T-helper 1 cell treated with Interleukin-12 subunit alpha and Interleukin-12 subunit beta and Interleukin-4 antibody, amounts not matched to agents 30 ng/mL and 1 ng/mL, for 36 hours (primary cell): ENCODE measurements at regions not wholly inside any gene's neighbourhood (a gene's known extent, or its start where the extent isn't known, plus 50 kb on each side); places are given as distances from the start of the nearest gene placed in this dataset.

Source experiments
- intact Hi-C: fragments of 100-400 bp; cut with micrococcal nuclease; formaldehyde crosslinking; loops from one replicate; pipeline ENCODE4 v1.15.1; 2024

DNA sequence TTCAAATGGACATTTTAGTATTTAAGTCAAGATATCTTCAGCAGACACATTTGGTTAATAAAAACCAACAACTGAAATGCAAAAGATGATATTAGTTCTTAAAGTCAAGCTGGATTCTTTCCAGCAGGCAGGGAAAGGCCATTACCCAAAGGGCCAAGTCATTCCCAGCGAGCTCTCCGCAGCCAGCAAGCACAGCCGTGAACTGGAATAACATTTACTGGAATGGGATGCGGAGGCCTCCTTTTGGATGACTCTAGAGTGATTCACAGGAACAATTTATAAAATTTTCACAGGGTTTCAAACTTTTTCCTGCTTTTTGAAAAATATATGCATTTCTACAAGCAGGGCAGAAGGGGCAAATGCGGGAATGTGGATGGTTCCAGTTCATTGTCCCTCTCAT is 76.6 kb upstream of the DAB2 start:
- intact Hi-C loops = no loop called here

DNA sequence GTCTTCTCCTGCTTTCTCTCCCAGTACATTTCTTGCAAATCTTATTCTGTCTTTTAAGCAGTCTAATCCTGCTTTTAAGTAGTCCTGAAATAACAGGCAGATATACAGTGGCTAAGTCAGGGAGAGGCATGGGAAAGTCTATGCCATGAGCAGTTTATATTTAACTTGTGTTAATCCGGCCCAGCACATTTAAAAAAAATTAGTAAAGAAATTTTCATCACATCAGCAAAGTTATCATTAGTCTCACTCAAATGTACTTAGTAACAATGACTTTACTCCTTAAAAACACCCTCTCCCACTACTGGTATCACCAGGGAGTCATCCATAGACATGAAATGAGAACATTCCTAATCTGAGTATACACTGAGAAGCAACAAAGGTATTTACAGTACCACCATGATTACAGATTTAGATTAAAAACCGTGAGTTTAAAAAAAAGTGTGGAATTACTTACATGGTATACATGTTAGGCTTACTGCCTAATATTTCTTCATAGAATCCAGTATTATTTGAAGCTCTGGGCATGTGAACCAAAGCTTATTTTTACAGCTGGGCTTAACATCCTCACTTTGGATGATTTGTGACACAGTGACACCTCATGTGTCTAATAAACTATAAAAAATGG is 75.9 kb upstream of the DAB2 start:
- intact Hi-C loops = no loop called here

DNA sequence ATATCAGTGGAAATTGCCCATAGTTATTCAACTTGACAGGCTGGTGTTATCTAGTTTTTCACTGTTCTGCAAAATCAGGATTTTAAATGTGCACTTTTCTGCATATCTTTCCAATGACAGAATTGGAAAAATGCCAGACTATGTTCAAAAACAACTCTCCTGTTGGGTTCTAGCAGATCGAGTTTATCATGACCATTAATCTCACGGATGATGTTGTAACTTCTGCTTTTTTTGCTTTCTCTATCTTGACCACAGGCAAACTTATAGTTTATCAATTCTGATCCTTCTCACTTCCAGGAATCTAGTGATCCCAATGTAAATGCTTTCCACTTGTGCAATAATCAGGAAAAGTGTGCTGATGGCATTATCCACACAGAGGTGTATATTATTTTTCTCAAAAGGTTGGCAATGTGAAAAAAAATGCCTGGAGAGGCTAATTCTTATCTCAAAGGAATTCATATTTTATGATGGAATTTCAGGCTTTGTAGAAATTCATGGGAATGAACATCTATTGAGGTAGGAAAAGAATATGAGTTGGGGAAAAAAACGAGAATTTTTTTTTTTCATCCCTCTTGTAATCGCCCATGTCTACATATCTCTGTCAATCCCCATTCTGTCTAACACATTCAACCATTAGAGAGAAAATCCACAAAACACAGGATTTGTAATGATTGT is 73.6 kb upstream of the DAB2 start:
- intact Hi-C loops = no loop called here

DNA sequence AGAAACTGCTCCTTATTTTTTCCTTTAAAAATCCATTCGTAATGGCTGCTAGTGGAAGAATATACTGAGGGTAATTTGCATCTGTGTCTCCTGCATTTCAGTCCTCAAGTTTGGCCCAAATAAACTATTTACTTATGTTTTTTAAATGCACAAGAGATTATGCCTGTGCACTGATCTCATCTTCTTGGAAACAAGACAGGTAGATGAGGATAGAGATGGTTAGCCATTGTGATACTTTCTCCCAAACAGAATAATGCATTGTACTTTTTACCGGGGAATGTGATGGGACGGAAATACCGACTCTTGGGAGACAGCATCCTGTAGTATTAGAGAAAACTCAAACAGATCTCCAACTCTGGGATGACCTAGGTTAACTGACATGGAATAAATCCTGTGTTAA is 72.5 kb upstream of the DAB2 start:
- intact Hi-C loops = no loop called here

DNA sequence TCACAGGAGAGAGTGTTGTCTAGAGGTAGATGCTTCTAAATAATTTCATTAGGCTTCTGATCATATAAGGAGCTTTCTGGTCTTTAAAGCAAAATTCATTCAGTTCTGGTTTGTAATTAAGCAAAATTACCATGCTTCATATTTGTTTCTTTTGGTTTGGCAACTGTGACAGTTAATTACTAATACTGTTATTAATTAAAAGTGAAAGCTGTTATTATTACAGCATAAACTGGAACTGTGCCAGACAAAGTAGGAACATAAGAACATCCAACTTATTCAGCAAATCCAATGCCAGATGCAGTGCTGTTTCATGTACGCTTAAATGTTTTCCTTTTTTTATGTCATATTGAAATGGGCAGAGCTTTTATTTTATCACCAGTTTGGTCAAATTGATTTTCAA is 70.4 kb upstream of the DAB2 start:
- intact Hi-C loops = no loop called here

DNA sequence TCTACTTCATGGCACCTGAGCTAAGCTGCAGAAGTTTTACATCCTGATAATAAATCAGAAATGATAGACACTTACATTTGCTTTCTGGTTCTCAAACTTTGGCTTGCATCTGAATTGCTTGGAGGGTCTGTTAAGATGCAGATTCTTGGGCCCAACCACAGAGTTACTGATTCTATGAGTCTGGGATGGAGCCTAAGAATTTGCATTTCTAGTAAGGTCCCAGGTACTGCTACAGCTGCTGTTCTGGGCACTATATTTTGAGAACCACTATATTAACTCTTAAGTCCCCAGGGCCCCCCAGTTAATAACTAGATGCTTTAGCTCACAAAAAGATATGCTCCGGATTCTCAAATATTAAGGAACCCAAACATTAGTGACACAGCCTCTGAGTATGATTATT is 69.8 kb upstream of the DAB2 start:
- intact Hi-C loops = no loop called here

DNA sequence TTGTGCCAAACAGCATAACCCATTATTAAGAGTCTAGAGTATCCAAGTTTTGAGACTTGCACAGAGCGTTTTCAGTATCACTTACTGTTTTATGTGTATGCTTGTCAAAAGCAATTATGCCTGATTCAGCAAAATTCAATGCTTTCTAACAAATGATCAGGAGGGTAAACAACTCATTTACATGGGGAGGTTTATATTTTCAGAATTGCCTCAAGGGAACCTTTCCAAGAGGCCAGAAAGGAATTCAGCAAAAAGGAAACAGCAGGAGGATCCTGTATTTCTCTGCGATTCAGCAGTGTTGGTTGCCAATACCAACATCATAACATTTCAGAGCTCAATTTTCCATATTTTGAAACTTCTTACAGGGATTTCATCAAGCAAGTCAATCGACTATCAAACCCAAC is 69.3 kb upstream of the DAB2 start:
- intact Hi-C loops = no loop called here

DNA sequence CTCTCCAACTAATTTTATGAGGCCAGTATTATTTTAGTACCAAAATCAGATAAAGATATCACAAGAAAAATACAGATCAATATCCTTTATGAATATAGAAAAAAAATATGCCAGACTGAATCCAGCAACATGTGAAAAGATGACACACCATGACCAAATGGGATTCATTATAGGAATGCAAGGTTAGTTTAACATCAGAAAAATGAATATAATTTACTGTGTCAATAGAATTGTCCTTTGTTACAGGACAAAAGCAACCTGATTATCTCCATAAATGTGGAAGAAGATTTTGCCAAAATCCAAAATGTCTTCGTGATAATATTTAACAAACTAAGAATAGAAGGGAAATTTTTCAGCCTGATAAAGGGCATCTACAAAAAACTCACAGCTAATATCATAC is 66.4 kb upstream of the DAB2 start:
- intact Hi-C loops = no loop called here

DNA sequence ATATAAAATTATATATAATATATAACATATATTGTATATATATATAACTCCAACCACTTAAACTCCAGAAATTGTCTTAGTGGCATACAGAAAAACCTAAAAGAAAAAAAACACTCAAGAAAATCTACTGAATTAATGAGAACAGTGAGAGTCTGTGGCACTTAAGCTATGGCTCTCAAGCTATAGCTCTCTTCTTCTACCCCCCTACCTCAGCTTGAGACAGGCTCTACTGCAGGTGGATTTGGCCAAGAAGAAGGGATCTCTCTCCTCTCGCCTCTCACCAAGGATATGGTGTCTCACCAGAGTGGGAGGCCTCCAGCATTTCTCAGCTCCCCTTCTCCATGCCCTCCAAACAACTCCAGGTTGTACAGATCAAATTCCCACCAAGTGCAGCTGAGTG is 64.5 kb upstream of the DAB2 start:
- intact Hi-C loops = no loop called here

DNA sequence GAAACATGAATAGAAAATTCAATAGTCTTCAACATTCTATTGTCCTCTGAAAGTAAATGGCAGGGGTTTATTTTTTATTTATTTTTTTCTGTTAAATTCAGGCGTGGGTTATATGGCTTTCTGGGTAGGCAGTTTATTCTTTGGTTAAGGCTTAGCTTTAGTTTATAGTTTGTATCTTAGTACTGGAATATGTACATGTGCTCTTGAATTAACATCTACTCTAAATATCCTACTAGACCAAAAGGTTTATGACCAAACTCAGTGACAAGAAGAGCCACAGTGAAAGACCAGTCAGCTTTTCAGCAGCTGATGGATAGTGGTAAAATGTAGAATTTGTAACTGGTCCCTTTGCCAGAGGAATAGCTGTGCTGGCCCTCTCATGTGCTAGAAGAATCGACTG is 62.0 kb upstream of the DAB2 start:
- intact Hi-C loops = no loop called here

DNA sequence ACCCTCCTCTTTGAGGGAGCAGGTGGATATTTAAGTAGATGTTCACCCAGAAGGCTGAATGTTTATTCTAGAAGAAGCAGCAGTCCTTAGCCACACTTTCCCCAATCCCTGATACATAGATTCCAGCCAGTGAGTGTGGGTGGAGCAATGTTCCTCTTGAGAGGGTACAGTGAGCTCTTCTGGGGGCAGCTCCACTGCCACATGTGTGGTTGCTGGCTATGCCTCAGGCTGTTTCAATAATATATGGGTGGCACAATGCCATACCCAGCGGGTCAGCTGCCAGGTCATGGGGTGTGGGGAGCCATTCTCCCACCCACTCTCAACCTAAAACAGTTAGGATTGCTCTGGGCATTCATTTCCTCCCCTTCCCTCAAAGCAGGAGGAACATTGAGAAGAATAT is 61.6 kb upstream of the DAB2 start:
- intact Hi-C loops = no loop called here

DNA sequence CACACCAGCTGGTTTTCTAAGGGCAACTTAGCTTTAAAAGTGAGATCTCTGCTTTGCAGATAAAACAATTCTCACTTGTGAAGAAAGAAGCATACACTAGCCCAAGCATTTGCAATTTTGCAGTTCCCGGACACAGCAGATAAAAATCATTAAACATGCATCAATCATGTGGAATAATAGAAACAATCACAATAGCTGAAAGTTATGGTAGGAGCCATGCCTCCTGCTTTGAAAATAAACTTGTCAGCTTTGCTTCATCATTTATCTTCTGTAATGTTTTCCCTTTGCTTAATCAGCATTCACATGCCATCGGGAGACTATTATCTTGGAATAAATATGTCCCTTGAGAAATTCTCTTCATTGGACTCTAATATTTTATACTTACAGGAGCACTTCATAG is 60.3 kb upstream of the DAB2 start:
- intact Hi-C loops = no loop called here

DNA sequence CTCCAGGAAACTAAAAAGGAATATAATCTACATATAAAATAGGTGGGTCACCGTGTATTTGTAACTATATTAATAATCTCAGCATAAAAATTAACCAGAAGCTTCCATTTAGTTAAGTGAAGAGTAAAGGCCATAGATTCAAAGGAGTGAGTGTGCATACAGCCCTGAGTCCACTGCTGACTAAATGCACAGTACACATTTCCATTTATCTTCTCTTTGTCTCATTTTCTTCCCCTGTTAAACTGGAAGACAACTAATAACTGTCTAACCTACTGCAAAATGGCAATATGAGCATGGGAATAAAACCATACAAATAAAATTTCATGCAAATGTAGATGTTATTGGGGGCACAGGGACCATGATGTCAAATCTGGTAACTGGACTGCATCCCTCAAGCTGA is 59.9 kb upstream of the DAB2 start:
- intact Hi-C loops = no loop called here

DNA sequence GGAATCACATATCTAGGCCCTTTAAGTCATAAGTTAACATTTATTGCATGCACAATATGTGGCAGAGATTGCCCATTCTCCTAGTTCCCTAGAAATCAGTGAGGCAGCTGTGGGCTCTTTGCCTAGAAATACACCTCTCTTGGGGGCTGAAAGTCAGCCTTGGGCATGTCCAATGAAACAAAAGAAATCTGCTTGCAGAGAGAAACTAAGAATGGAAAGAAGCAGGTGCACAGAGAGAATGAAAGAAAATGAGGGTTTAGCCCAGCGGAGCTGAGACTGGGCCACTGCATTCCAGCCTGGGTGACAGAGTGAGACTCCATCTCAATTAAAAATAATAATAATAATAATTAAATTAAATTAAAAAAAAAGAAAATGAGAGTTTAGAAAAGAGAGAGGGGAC is 57.3 kb upstream of the DAB2 start:
- intact Hi-C loops = no loop called here

DNA sequence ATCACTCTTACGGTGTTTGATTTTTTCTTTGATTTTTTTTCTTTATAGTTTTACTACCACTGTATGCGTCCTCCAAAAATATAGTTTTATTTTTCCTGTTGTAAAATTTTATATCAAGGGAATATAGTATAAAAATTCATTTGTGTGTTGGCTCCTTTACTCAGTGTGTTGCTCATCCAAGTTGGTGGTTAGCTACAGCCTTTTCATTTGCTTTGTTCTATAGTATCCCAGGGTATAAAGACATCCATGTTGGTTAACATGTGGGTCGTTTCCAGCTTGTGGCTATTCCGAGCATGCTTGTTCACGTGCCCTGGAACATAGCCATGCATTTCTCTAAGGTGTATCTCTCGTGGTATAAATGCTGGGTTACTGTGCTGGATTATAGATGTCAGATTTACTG is 54.8 kb upstream of the DAB2 start:
- intact Hi-C loops = no loop called here

DNA sequence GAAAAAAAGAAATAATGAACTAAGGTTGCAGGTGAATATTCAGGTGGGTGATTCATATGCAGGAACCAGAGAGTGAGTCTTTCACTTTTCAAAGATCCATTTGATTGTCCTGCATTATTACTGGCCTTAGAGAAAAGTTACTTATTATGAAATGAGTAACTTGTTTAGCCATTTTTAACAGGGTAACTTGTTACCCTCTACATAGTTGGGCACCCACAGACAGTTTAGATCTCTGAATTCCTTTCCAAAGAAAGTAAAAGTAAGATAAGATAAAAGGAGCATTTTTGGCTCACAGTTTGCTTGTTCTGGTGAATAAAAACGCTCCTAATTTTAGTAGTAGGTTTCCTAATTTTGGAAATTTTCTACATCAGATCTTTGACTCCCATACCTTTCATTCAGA is 54.1 kb upstream of the DAB2 start:
- intact Hi-C loops = no loop called here

DNA sequence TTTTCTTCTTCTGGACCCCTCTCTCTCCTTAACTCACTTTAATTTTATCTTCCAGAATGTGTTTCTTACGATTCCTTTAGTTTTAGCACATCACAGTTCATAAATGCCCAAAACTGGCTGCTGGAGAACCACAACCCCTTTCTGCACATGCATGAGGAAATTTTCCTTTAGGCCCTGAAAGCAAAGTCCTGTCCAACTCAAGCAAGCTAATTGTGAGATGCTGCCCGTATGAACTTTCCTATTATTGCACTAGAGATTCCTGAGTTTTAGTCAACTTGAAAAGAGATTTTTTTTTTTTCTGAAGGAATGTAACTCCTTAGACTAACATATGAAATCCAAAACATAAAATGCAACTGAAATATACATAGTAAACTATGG is 52.1 kb upstream of the DAB2 start:
- intact Hi-C loops = no loop called here

DNA sequence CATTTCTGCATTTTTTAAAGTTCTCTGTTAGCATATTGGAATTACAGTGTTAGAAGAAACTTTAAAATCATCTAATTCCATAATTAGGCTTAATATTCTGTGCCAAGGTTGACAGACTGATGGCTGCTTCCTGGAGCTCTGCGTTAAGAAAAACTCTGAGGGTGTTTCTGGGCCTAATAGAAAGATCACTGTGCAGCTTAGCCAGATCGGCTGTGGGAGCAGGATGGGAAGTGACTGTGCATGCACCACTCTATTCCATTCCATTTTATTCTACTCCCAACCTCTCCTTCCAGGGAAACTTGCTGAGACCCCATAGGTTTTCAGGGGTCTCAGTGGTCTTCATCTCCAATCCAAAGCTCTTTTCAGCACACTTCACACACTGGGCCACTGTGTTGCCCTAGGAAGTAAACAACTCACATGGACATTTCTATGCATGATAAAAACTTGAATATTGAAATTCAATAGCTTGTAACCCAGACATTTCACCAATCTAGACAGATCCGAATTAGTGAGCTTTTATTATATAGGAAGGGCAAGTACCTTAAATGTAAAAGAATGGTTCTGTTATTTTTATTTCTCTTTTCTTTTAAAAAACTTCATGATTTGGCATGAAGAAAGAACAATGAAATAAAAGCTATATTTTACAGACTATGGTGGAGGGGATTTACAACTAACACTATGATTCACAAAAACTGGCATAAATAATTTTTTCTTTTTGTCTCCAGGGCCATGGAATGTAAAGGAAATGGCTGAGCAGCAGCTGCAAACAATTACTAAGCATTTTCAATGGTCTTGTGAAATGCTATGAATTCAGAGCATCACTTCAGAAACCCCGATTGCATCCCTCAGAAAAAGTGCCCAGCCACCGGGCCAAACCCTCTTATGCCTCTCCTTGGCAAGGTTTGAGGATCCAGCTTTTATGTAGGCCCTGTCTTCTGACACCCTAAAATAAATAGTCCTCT is 51.4 kb upstream of the DAB2 start:
- intact Hi-C loops = no loop called here

DNA sequence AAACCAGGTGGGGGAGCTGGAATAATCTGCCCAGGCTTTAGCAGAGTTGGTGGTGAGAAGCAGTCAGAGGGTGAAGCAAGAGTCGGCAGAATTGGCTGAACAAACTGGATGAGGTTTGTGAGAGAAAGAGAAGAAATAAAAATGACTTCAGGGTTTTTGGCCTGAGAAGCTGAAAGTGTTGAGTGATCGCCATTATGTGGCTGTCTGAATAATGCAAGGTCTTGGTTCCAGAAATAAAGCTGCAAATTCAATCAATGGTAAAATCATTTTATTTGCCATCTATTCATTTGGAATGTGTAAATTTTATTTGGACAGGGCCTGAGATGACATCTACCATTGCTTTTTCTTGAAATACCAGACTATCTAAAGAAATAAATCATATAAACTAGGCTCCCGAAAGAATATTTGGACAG is 50.4 kb upstream of the DAB2 start:
- intact Hi-C loops = no loop called here
